Activated CD4-positive, CD25-positive, alpha-beta regulatory T cell treated with anti-CD3 and anti-CD28 coated beads, Interleukin-2, amount 50 U/mL, for 24 hours (primary cell): ENCODE measurements at regions not wholly inside any gene's neighbourhood (a gene's known extent, or its start where the extent isn't known, plus 50 kb on each side); places are given as distances from the start of the nearest gene placed in this dataset.
"Not testable (repeated sequence)": the region's sequence is repeated elsewhere in the genome, so short reads cannot be mapped to it uniquely, and the experiment has no call there.

Experiments
- ATAC-seq, 2 donors: fragments of 150-1000 bp; cut with Tn5 transposase; one replicate each; pipeline ENCODE4 v1.10.0; 2021; ENCODE audit warnings: mild to moderate bottlenecking in 1 of 2, moderate library complexity in 1 of 2

GRCh38 chr2:111406616-111407015 lies 285.9 kb downstream of the BCL2L11 start:
- peak; percentile 22 to 30 for ATAC-seq

- ATAC-seq = not testable (repeated sequence)
These were observed 287.0 kb downstream of the BCL2L11 start for GRCh38 chr2:111407632-111408194.

- ATAC-seq = not testable (repeated sequence)
These were observed 290.2 kb downstream of the BCL2L11 start for GRCh38 chr2:111410868-111411406.

GRCh38 chr2:111411867-111412681 lies 291.4 kb downstream of the BCL2L11 start:
- peak; percentile 62 to 73 for ATAC-seq

- ATAC-seq = peak; percentile 18 to 29
These were observed 292.3 kb downstream of the BCL2L11 start for GRCh38 chr2:111412841-111413650.

GRCh38 chr2:111413950-111414349 lies 293.2 kb downstream of the BCL2L11 start:
- ATAC-seq = not testable (repeated sequence)

GRCh38 chr2:111415765-111416743 lies 295.3 kb downstream of the BCL2L11 start:
- ATAC-seq = not testable (repeated sequence)

GRCh38 chr2:111417026-111417425 lies 296.3 kb downstream of the BCL2L11 start:
- ATAC-seq = not testable (repeated sequence)

- ATAC-seq = not testable (repeated sequence)
These were observed 297.6 kb downstream of the BCL2L11 start for GRCh38 chr2:111418091-111418875.

- not testable (repeated sequence) for ATAC-seq
These were observed 299.4 kb downstream of the BCL2L11 start for GRCh38 chr2:111420074-111420473.

- not testable (repeated sequence) for ATAC-seq
These were observed 300.1 kb downstream of the BCL2L11 start for GRCh38 chr2:111420835-111421234.

- not testable (repeated sequence) for ATAC-seq
These were observed 301.2 kb downstream of the BCL2L11 start for GRCh38 chr2:111421949-111422348.

- ATAC-seq = not testable (repeated sequence)
These were observed 301.8 kb downstream of the BCL2L11 start for GRCh38 chr2:111422562-111422961.

- not testable (repeated sequence) for ATAC-seq
These were observed 302.5 kb downstream of the BCL2L11 start for GRCh38 chr2:111423184-111423583.

- ATAC-seq = peak; percentile 22 to 39
These were observed 303.5 kb downstream of the BCL2L11 start for GRCh38 chr2:111424176-111424575.

GRCh38 chr2:111424851-111425309 lies 304.2 kb downstream of the BCL2L11 start:
- peak; percentile 53 to 59 for ATAC-seq

GRCh38 chr2:111425789-111426201 lies 305.1 kb downstream of the BCL2L11 start:
- peak; percentile 67 to 69 for ATAC-seq

- not testable (repeated sequence) for ATAC-seq
These were observed 306.6 kb downstream of the BCL2L11 start for GRCh38 chr2:111427346-111427745.

- not testable (repeated sequence) for ATAC-seq
These were observed 308.2 kb downstream of the BCL2L11 start for GRCh38 chr2:111428915-111429314.

- peak; percentile 14 to 22 for ATAC-seq
These were observed 308.6 kb downstream of the BCL2L11 start for GRCh38 chr2:111429353-111429752.
